Sciatic nerve (tissue), 2 donors: ENCODE measurements at regions not wholly inside any gene's neighbourhood (a gene's known extent, or its start where the extent isn't known, plus 50 kb on each side); places are given as distances from the start of the nearest gene placed in this dataset.
"Not testable (repeated sequence)": the region's sequence is repeated elsewhere in the genome, so short reads cannot be mapped to it uniquely, and the experiment has no call there.

Experiments used
- ATAC-seq: fragments of 200-7000 bp; cut with Tn5 transposase; one replicate; pipeline ENCODE4 v1.9.1; 2020; ENCODE audit warnings: mild to moderate bottlenecking, moderate library complexity
- DNase-seq: peaks from one replicate; pipeline ENCODE4 v3.0.0-alpha.2; 2020; ENCODE audit warnings: low spot score
- intact Hi-C: fragments of 100-400 bp; cut with DNase I; formaldehyde crosslinking; loops from one replicate; pipeline ENCODE4 v1.14.2; 2022
- donor health status: DM: no; HTN: no; CAD: no.
- donor health status: DM: no; HTN: no; CAD: no.

DNA sequence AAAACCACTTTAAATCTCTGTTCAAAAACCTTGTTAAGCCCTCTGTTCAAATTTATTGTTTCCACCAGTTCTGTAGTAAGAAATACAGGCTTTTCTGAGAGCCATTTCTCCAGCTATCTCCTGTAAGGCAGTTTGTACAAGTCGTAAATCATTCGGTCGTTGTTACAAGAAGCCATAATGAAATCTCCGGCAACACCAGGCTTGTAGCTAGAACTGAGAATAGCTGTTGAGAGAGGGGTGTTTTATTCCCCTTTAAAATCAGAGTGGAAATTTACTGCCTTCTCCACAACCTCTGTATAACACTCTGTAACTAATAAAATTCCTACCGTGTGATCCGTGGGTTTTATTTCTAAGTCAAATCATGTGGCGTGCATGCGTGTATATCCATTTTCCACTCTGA, 335.8 kb upstream of the KAZN start:
- DNase-seq (no peak), ATAC-seq (no peak)
- intact Hi-C loops: no loop called here

DNA sequence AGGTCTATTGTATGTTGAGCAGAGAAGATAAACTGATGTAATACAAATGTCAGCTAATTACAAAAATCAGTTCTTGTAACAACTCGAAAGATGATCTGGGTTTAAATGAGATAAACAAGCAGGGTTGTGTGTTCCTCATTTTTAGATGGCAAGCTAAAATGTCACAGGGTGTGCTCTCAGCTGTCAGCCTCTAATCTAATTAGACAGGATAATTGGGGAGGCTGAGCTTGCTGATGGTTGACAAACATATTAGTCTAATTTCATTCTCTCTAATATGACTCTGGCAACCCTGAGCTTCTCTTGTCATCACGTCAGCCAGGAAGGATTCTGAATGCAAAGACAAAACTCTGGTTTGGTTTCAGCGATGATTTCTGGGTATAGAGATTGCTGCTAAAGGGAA, 335.3 kb upstream of the KAZN start:
- no peak for ATAC-seq

DNA sequence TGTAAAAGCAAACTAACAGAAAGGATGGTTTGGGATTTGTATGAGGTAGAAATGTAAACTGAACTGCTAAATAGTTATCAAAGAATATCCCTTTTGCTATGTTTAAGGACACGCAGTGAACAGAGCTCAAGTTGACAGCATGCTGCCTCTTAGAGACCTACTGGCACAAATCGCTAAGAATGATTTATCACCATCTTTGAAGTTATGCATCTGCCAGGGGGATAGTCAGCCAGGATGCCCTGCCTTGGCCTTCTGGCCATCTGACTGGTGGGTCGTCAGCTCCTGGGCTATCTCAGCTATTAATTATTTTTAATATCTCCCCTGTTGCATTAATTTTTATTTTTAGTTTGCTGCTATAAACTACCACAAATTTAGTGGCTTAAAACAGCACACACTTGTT, 334.8 kb upstream of the KAZN start:
- intact Hi-C loops: no loop called here
- ATAC-seq: no peak
- no peak for DNase-seq

More for the DNA sequence above, 335.3 kb upstream of the KAZN start:
- DNase-seq: no peak
- intact Hi-C loops: no loop called here

DNA sequence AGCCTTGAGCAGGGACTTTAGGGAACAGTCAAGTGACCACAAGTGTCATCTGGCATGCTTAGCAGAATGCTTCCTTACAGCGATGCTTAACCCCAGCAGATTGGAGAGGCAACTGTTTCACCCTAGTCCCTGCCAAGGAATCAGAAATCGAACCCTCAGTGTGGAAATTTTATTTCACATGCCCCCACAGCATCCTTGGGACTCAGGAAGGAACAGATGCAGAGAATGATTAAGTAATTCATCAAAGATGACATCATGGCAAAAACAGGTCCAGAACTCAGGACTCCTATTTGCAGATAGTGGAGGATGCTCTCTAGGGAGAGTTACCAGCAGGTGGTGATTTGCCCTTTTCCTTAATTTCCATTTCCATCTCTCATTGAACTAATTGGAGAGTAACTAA, 333.0 kb upstream of the KAZN start:
- DNase-seq (no peak), ATAC-seq (no peak)
- intact Hi-C loops: no loop called here

DNA sequence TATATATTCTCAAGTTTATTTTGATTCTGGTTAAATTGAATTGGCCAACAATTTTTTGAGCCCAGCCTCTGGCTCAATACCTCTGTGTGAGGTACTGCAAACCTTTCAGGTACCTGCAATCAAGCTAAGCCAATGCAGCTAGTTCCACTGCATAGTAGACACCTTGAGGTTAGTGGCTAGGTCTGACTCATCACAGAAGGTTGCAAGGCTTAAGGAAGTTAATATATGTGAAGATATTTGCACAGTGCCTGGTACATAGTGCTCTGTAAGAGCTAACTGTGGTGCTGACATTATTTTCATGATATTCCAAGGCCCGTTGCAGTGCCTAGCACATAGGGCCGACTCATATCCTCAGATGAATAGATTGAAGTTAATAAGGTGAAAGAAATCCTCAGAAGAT, 330.5 kb upstream of the KAZN start:
- intact Hi-C loops: no loop called here
- ATAC-seq: no peak
- no peak for DNase-seq

DNA sequence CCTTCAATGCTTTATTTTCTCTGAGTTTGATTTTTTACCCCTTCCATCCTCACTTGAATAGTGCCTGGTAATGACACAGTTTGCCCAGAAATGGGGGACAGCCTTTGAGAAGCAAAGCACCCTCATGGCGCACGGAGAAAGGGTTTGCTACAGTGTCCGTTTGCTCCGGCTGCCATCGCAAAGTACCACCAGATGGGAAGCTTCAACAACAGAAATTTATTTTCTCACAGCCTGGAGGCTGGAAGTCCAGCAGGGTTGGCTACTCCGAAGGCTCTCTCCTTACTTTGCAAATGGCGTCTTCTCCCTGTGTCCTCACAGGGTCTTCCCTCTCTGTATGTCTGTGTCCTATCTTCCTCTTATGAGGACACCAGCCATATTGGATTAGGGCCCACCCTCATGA, 327.7 kb upstream of the KAZN start:
- intact Hi-C loops: no loop called here
- no peak for DNase-seq
- ATAC-seq: no peak

DNA sequence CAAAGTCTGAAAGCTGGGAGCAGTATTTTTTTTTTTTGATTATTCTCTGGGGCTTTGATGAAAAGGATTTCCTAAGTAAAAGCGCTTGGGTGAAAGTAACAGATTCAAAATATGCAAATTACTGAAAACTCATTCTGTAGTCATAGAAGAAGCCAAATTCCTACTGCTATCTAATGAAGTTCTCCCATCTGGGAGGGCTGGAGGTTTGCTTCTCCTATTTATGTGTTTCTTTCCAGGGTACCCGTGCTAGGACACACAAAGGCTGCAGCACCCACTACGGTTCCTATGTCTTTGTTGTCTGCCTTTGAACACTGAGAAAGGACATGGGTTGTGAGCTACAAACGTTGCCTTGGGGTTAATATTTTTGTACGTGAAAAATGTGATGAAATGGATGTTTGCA, 324.7 kb upstream of the KAZN start:
- DNase-seq: no peak
- ATAC-seq: no peak
- intact Hi-C loops: no loop called here

DNA sequence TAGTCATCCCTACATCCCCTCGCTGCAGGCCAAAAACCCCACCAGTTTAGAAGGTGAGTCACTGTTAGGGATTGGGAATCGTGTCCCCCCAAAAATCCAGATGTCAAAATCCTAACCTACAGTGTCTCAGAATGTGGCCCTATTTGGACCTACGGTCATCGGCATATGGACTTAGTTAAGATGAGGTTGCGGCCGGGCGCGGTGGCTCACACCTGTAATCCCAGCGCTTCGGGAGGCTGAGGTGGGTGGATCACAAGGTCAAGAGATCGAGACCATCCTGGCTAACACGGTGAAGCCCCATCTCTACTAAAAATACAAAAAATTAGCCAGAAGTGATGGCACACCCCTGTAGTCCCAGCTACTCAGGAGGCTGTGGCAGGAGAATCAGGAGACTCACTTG, 318.6 kb upstream of the KAZN start:
- DNase-seq, intact Hi-C loops, ATAC-seq: not testable (repeated sequence)

DNA sequence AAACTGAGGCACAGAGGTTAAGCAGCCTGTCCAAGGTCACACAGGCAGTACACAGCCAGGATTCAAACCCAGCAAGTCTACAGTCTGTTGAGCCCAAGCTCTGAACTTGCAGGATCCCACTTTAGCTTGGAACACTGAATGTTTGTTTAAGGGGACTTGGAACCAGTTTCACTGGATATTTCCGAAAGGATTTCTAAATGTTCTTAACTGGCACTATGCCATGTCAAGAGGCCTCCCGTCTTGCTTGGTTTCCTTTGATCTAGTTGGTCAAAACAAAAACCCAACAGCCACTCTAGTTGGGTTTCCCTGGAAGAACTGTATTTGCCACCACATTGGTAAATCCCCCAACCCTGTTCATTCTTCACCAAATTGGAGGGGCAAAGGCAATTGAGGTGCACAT, 317.6 kb upstream of the KAZN start:
- no peak for DNase-seq
- ATAC-seq: no peak
- intact Hi-C loops: no loop called here

DNA sequence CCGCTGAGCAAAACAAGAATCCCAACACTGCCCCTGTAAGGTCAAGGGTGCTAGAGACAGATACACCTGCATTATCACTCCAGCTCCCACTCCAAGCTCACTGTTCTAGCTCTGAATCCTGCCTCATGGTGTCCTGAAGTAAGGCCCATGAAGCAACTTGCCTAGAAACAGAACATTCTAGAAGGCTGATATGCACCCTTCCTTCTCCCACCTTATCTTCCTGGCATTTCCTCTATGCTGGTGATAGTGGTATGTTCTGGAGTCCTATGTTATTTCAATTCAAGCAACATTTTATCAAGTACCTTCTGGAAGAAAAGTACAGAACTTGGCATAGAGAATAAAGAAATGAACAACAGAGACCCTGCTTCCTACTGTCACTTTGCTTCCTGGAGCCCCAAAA, 317.1 kb upstream of the KAZN start:
- ATAC-seq: no peak
- intact Hi-C loops: no loop called here

DNA sequence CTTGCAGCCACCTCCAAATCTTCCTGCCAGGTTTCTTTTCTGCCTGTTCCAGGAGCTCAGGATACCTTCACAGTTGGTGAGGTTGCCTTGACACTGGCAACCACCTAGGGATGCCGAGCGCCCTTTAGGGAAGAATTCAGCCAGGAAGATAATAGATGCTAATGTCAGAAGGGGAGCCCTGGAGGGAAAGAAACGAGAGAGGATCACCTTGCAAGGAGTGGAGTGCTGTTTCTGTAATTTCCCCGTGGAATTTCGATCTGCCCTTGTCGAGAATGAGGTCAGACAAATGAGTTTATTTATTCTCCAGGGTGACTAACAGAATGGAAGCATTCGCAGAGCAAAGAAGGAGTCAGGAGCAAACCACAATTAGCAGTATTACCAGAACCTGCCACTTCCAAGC, 315.8 kb upstream of the KAZN start:
- no peak for ATAC-seq
- no peak for DNase-seq
- intact Hi-C loops: no loop called here

More for the DNA sequence above, 317.1 kb upstream of the KAZN start:
- DNase-seq: no peak

DNA sequence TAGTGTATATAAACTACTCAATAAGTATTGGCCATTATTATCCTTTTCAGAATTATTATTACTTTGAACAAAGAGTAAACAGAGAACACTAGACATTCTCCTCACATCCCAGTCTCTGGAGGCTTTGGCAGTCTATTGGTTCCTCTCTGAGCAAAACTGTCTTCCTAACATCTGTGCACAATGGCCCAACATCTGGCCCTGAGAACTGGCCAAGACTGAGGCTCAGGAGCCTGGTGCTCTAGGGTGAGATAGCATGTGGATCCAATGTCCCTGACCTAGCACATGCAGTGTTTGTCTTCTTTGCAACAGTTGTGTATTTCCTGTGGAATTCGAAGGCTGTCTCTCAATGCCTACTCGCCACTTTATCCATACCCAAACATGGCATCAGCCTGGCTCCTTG, 313.2 kb upstream of the KAZN start:
- intact Hi-C loops: no loop called here
- DNase-seq: no peak
- ATAC-seq: no peak

DNA sequence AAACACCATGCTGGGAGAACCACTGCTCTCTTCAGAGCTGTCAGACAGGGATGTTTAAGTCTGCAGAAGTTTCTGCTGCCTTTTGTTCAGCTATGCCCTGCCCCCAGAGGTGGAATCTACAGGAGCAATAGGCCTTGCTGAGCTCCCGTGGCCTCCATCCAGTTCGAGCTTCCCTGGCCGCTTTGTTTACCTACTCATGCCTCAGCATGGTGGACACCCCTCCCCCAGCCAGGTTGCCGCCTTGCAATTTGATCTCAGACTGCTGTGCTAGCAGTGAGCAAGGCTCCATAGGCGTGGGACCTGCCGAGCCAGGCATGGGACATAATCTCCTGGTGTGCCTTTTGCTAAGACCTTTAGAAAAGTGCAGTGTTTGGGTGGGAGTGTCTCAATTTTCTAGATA, 307.3 kb upstream of the KAZN start:
- intact Hi-C loops, DNase-seq, ATAC-seq: not testable (repeated sequence)

DNA sequence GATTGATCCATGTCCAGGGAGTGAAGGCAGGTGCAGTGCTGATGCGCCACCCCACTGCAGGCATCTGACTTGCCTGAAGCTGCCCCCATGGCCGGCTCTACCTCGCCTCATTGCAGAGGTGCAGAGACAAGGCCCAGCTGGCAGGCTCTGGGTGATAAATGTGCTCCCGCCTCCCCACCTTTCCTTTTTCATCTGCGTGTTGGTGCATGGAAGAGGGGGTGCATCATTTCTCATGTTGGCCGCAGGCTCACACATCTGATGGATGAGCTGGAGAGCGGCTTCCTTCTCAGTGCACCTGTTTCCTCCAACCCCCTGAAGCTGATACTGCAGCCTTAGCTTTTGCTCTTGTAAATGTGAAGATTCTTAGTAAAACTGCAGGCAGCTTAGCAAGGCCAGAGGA, 306.0 kb upstream of the KAZN start:
- no peak for ATAC-seq
- DNase-seq: no peak
- intact Hi-C loops: no loop called here

DNA sequence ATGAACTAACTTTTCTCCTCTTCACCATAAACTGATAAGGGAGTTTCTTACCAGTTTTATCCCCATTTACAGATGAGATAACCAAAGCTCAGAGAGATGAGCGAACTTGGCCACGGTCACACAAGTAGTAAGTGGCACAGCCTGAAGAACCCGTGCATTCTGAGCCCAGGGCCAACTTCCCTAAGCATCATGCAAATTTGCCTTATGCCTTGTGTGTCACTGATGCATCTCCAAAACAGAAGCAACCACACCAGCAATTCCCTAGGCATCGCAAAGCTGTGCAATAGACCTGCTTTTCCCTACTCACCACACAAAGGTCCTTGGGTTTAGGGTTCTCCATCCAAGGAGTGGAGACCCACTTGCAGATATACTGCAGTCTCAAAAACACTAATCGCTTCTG, 304.5 kb upstream of the KAZN start:
- no peak for DNase-seq
- no peak for ATAC-seq
- intact Hi-C loops: no loop called here

DNA sequence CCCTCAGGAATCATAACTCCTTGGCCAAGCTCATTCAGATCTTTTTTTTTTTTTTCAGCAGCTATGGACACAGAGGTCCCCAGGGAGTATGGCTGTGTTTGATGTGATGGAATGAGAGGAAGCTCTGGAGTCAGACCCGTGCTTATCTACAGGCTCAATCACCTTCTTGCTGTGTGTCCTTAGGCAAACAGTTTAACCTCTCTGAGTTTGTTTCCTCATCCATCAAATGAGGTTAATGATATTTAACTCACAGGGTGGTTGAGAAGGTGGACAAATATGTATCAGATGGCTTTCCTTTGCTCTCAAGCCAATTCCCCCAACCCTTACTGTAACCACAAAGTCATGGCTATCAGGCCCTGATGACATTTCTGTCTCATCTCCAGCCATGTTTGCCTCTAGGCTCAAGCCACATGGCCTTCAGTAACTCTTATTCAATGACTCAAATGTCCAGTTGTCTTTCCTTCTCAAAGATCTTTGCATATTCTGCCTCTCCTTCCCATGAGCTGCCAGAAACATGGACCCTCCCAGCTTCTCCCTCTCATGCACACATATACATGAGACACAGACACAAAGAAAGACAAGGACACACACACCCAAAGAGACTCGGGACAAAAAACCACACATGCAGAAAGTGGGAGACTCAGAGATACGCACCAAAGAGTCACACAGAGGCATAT, 303.5 kb upstream of the KAZN start:
- DNase-seq (no peak), ATAC-seq (no peak)
- intact Hi-C loops: no loop called here

DNA sequence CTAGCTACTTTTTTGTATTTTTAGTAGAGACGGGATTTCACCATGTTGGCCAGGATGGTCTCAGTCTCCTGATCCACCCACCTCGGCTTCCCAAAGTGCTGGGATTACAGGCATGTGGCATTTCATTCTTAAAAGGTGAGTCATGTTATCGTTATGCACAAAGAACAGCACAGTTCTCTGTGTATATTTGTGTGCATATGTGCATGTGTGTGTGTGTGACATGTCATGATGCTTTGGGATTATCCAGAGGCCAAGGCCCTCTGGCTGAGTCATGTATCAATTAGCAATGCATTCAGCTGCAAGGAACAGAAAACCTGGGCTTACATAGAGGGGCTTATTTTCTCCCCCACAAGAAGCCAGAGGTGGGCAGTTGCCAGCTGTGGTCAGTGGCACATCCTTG, 301.7 kb upstream of the KAZN start:
- intact Hi-C loops: no loop called here
- DNase-seq (no peak), ATAC-seq (no peak)

DNA sequence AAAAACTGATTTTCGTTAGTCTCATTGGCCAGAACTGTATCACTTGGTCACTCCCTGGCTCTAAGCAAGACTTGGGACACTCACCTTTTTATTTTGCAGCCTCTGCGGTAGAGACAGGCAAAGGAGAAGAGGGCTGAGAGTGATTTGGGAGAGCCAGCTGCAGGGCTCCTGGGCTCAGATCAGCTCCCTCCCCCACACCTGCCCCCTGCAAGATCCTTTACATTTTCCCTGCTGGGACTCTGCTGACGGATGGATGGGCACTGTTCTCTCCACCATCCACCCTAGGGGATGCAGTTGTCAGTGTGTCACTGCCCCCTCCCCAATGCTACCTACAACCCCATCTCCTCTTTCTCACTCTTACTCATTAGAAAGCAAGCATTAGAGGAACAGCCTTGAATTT, 301.1 kb upstream of the KAZN start:
- ATAC-seq: no peak

DNA sequence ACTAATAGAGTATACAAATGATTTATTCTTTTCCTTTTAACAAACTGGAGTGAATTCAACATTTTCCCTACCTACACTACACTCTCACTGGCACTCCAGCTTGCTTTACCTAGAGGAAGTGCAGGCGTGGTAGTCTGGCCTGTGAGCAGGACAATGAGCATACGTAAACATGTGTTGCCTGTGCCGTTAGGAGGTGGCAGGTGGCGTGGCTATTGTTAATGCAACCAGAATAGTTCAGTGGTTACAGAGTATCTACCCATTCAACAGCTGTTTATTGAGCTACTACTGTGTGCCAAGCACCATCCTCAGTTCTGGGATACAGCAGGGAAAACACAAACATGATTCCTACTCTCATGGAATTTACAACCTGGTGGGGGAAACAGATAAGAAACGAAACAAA, 299.7 kb upstream of the KAZN start:
- DNase-seq (no peak), ATAC-seq (no peak)
- intact Hi-C loops: no loop called here

More for the DNA sequence above, 301.1 kb upstream of the KAZN start:
- intact Hi-C loops: no loop called here
- DNase-seq: no peak

DNA sequence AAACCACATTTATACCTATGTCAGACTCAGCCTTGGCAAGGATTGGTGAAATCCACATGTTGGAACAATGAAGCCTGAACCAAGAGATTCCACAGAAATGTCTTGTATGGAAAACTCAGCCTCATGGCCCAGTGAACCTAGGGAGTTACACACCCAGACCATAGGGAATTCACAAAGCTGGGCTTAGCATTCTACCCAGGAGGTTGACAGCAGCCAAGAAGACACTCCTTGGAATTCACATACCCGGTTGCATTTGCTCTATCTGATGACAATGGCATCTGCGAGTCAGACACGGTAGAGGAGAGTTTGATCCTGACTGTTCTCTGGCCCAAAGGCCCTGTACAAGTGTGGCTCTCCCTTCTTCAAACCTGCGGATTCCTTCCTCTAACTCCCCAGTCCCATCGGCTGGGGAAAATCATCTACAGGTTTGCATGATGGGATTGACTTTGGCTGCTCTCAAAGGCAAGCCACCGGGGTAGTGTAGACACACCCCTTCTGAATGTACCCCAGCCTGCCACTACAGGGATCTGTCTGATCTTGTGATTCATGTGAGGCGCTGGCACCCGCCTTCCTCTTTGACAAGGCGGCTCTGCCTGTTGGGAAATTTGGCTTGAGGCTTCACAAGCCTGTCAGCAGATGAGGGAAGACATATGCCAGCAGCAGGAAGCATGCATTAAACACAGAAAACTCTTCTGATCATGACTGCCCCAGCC, 297.3 kb upstream of the KAZN start:
- no peak for DNase-seq
- intact Hi-C loops: no loop called here
- no peak for ATAC-seq

DNA sequence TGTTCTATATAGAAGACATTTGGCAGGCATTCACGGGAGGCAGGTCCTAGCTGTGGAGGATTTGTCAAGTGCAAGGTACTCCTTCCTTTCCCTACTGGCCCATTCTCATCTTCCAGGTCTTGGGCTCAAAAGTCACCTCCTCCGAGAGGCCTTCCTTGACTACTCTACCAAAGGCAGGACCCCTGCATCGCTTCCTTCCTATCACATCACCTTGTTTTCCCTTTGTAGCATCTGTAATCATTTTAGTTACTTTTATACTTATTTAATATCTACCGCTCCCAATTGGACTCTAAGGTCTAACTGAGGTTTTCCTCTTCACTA, 296.8 kb upstream of the KAZN start:
- intact Hi-C loops: no loop called here
- ATAC-seq: no peak
- no peak for DNase-seq
